Tongue (tissue), 1 donor: ENCODE measurements at regions not wholly inside any gene's neighbourhood (a gene's known extent, or its start where the extent isn't known, plus 50 kb on each side); places are given as distances from the start of the nearest gene placed in this dataset.

Experiments
- DNase-seq: peaks from one replicate; pipeline ENCODE4 v3.0.0-alpha.2; 2015

DNA sequence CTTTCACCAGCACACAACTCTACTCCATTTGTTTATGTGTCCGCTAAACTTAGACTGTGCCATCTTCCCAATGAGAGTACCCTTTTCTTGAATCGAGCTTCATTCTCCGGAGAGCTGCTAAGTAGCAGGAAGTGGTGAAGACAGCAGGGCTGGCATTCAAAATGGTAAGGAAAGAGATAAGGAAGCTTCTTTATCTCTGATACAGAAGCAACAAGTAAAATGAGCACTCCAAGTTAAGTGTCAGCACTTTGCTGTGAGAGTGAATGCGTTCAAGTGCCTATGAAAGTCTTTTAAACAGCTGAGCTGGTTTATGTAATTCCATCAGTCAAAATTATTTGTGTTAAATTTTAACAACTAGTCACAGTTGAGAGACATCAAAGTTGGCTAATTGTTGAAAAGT lies 386.8 kb upstream of the PTPRD start:
- DNase-seq = no peak

DNA sequence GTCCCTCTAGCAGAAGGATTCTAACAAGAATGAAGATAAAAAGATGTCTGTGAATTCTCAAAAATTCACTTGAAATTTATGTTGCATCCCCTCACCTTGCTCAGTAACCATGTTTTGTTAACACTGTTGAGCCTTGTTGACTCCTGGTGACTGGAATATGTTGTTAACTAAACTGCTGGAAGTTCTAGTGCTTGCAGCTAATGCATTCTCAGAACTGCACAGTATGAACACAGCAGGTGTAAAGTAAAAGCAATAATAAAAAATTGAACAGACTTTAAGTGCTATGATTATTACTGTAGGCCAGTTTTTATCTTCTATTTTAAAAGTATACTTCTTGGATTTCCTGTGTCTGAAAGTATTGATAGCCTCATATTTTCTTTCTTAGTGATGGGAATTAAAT lies 388.7 kb upstream of the PTPRD start:
- DNase-seq = no peak

GRCh38 chr9:11002705-11003104 lies 389.9 kb upstream of the PTPRD start:
- DNase-seq = no peak

DNA sequence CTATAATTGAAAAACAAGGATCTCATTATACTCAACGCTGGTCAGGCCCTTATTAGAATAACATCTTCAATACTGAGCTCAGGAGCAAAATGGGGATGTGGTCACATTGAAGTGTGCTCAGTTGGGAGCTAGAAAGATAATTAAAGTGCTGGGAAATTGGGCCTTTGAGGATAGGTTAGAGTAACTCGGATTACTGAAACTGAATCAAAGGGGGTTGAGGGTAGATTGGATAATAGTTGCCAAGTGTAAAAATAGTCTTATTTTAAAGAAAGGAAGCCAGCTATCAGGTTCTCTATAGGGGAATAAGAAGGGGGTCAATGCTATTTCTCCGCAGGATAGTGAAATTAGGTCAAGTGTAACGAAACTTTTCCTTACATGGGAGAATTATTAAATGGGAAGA lies 391.0 kb upstream of the PTPRD start:
- no peak for DNase-seq

DNA sequence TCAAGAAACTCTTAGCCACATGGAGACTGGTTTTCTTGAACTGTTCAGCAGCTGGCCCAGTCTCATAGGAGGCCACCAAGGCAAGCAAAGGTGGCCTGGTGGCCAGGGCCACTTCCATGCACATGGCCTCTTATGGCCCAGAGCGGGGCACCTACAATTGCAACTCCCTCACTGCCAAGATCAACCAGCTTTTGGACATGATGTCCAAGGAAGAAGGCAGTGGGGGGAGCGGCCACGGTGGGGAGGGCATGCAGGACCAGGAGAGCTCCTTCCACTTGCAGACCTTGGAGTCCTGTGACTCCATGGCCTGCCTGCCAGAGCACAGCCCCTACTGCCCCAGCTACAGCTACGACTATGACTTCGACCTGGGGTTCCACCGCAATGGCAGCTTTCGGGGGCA lies 398.9 kb upstream of the PTPRD start:
- DNase-seq = no peak

- no peak for DNase-seq
Measured at GRCh38 chr9:11016081-11016480, 403.3 kb upstream of the PTPRD start.

DNA sequence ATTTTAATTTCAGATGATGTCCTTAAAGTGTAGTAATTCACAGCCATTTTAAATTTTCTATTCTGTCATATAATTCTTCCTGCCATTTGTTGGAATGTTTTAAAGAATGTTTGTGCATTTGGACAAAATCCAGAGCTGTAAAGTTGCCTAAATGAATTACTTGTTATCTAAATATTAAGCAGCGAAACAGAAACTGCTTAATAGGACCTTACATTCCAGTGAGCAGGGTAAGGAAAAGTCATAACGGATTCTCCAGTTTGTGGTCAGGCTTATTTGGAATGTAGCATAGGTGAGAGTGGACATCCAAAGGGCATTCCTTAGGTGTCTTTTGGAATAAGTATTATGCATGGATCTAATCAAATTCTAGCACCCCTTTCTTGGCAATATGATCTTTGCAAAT lies 410.4 kb upstream of the PTPRD start:
- DNase-seq = no peak

GRCh38 chr9:11025775-11026174 lies 413.0 kb upstream of the PTPRD start:
- DNase-seq = no peak

GRCh38 chr9:11038366-11038765 lies 425.6 kb upstream of the PTPRD start:
- no peak for DNase-seq

- DNase-seq = no peak
Measured at GRCh38 chr9:11039006-11039405, 426.2 kb upstream of the PTPRD start.

GRCh38 chr9:11045589-11045988 lies 432.8 kb upstream of the PTPRD start:
- no peak for DNase-seq

DNA sequence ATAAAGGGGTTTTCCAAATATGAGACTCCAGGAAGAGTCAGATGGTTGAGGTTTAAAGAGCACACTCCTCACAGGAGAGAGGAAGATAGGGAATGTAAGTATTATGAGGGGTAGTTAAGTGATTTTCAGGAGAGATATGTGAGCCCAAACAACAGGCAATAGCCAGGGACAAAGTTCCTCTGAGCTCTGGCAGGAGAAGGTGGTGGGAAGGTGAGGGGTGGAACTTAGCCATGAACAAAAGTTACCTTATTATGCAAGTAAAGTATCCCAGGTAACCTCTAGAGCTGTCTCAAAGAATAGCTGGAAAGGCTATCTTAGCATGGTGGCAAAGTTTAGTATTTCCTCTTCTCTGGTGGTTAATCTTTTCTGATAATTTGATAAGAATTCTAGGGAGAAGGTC lies 450.5 kb upstream of the PTPRD start:
- no peak for DNase-seq

DNA sequence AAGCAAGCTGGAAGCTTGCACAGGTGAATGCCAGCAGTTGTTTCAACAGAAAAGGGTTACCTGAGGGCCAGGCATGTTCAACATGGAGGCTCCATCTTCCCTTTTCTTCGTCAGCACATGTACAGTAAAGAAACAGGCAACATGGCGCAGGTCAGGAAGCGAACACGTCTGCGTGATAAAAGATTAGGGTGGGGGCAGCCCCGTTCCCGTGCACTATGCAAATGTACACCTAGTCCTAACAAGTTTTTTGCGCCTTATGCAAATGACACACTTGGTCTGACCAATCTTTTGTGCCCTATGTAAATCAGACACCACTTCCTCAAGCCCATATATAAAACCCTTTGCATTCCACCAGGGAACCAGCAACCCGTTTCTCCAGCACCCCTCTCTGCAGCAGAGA lies 452.1 kb upstream of the PTPRD start:
- no peak for DNase-seq

- DNase-seq = no peak
Measured at GRCh38 chr9:11072176-11072575, 459.4 kb upstream of the PTPRD start.

DNA sequence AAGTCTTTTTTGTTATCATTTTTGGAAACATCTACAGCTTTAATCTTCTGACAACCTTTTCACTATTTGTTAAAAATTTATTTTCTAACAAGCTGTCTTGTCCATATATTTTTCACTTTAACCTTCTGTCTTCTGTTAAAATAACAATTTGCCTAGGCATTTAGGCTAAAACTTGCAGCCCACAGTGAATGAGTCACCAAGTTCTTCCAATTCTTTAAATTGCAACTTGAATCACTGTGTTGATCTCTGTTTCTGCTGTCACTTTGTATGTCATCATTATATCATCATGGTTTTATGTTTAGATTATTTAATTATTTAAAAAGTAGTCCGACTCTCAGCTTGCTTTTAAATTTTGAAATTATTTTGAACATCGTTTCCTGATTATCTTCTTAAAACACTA lies 473.8 kb upstream of the PTPRD start:
- no peak for DNase-seq

DNA sequence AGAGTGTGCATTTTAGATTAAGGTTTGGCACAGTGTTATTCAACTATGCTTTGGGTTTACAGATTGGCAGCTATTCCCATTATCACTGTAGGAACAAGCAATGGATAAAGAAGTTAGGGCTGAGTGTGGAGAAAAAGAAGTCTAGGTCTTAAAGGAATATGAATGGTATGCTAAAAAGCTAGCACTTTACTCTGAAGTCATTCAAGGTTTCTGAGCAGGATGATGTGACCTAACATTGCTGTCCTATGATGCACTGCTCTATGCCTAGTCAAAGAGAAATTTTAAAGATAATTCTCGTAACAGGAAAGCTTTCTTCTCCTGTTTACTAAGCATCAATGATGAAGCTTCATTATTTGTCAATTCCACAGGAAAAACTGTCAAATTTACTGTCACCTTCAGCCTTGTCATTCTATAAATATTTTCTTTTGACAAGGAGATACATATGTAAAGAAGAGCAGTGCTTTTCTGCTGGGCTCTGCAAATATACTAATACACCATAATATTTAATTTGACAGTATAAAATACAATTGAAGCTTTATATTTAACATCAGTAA lies 476.1 kb upstream of the PTPRD start:
- DNase-seq = no peak

DNA sequence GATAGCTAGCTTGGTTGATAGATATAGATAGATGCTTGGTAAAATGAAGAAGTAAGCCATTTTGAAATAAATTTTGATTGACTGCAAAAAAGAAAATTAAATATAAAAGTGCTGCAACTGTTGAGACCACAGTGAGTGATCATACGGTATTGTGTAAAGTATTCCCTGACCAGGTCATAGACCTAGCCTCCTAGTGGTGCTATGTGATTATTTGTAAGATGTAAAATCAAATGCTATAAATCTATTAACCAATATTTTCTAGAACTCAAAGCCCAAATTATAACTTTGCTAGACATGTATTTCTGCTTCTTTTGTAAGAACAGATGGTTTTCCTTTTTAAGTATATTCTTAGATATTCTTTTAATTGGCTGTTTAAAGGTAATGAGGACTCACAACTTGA lies 480.2 kb upstream of the PTPRD start:
- no peak for DNase-seq

GRCh38 chr9:11097020-11097419 lies 484.2 kb upstream of the PTPRD start:
- DNase-seq = no peak

- no peak for DNase-seq
Measured at GRCh38 chr9:11103525-11103924, 490.7 kb upstream of the PTPRD start.

DNA sequence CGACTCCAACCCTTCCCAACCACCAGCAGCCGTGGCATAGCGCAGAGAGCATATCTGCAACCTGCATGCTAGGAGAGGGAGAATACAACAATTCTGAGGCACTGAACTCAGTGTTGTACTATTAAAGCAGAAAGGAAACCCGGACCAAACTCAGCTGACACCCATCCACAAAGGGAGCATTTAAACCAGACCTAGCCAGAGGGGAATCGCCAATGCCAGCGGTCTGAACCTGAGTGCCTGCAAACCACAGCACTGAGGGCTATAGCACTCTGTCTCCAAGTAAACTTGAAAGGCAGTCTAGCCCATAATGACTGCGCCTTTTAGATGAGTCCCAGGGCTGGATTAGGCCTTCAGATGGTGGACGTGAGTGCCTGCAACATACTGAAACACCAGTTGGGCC lies 494.4 kb upstream of the PTPRD start:
- DNase-seq = no peak

DNA sequence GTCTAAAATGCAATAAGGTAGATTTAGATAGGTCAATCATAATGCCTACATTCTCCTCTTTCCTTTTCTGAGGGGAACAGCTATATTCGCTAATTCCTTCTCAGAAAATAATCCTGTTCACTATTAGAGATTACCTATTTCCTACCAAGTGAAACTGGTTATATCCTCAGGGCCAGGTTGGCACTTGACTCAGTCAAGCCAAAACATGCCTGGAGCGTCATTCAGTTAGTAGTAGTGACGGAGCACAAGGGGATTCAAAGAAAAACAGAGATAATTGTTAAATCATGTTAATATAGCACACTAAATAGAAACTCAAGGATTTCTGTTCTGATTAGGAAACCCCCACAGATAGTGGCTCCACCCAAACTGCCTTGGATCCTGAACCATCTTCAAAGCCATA lies 515.4 kb upstream of the PTPRD start:
- DNase-seq = no peak

GRCh38 chr9:11135851-11136250 lies 523.0 kb upstream of the PTPRD start:
- no peak for DNase-seq

- no peak for DNase-seq
Measured at GRCh38 chr9:11141357-11141756, 528.6 kb upstream of the PTPRD start.

DNA sequence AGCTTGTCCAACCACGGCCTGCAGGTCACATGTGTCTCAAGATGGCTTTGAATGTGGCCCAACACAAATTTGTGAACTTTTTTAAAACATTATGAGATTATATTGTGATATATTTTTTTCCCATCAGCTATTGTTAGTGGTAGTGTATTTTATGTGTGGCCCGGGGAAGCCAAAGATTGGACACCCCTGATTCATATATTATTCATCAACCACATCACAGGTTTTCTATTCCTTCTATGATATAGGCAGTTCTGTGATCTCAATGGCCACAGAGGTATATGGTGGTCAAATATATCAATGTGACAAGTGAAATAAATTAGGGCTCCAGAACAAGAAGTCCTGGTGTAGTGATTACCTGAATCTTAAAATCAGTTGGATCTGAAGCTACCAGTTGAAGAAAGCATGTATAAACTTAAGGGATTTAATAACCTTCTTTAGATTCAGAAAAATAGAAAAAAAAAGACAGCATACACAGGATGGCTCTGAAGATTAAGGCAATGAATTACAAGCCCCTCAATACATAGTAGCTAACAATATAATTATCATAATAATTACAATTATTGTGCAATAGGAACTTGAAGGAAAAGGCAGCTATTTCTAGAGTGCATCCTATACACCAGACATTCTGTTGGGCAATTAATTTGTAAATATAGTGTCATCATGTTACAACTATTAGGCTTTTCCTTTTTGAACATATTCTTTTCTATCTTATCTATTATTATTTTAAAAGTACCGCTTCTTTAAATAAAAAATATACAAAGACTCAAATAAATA lies 530.4 kb upstream of the PTPRD start:
- no peak for DNase-seq

DNA sequence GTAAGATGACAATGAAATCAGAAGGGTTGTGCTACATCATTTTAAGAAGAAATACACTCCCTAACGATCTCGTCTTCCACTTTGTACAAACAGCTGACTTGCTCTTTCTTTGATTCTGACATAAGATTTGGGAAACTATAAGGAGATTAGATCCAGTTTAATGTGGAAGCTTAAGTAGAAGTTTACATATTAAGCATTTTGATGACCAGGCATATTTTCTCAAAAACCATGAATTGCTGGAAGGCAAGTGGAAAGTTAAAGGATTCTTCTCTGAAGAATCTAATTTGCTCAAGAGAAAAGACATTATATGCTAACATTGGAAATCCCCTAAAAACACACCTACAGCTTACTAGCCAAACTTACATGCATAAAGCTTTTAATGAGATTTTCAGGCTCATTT lies 531.9 kb upstream of the PTPRD start:
- no peak for DNase-seq
